ENCODE measurements at regions not wholly inside any gene's neighbourhood (a gene's known extent, or its start where the extent isn't known, plus 50 kb on each side); places are given as distances from the start of the nearest gene placed in this dataset.

DNA sequence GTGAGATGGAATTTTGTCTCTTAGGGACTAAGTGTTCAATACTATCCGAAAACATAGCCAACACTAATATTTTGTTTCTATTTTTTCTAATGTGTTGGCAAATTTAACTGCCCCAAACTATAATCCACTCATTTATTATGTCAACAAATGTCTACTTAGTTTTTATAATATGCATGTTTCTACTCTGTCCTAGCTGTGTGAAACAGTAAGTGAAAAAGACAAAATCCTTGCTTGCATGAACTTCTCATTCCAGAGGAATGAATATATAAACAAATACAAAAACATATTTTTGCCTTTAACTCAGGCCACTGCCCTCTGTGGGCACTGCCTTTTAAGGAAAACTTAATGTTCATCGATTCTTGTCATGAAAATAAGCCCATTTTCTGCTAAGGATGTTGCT is 1275.4 kb upstream of the CDH18 start:
- no peak for DNase-seq (ENCODE audit: low read depth)
- H3K4me3 ChIP-seq (ENCODE audit: low read depth, low read length): no peak overlapping the region
- TF ChIP-seq, protein P1, sequence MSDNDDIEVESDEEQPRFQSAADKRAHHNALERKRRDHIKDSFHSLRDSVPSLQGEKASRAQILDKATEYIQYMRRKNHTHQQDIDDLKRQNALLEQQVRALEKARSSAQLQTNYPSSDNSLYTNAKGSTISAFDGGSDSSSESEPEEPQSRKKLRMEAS (IDR thresholded peaks at IDR 0.05; ENCODE audit: low read depth, low read length): no peak
- TF ChIP-seq MYC (IDR thresholded peaks at IDR 0.05; ENCODE audit: low read depth, low read length): no peak
- no peak for TF ChIP-seq POLR2A (IDR thresholded peaks at IDR 0.05; ENCODE audit: extremely low read depth, insufficient read length)

GRCh38 chr5:21254161-21254560 is 1266.2 kb upstream of the CDH18 start:
- TF ChIP-seq, protein P2, sequence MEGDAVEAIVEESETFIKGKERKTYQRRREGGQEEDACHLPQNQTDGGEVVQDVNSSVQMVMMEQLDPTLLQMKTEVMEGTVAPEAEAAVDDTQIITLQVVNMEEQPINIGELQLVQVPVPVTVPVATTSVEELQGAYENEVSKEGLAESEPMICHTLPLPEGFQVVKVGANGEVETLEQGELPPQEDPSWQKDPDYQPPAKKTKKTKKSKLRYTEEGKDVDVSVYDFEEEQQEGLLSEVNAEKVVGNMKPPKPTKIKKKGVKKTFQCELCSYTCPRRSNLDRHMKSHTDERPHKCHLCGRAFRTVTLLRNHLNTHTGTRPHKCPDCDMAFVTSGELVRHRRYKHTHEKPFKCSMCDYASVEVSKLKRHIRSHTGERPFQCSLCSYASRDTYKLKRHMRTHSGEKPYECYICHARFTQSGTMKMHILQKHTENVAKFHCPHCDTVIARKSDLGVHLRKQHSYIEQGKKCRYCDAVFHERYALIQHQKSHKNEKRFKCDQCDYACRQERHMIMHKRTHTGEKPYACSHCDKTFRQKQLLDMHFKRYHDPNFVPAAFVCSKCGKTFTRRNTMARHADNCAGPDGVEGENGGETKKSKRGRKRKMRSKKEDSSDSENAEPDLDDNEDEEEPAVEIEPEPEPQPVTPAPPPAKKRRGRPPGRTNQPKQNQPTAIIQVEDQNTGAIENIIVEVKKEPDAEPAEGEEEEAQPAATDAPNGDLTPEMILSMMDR (IDR thresholded peaks at IDR 0.05; ENCODE audit: low read depth, low read length): no peak
- TF ChIP-seq POLR2A (IDR thresholded peaks at IDR 0.05; ENCODE audit: extremely low read depth, insufficient read length) (no peak), MYC (IDR thresholded peaks at IDR 0.05; ENCODE audit: low read depth, low read length) (no peak)
- TF ChIP-seq, protein P1 (IDR thresholded peaks at IDR 0.05; ENCODE audit: low read depth, low read length): no peak
- no peak for DNase-seq (ENCODE audit: low read depth)
- H3K4me3 ChIP-seq (ENCODE audit: low read depth, low read length): no peak overlapping the region

GRCh38 chr5:21244982-21245381 is 1257.0 kb upstream of the CDH18 start:
- no peak overlapping the region for H3K4me3 ChIP-seq (ENCODE audit: low read depth, low read length)
- TF ChIP-seq POLR2A (IDR thresholded peaks at IDR 0.05; ENCODE audit: extremely low read depth, insufficient read length) (no peak), MYC (IDR thresholded peaks at IDR 0.05; ENCODE audit: low read depth, low read length) (no peak)
- TF ChIP-seq, protein P1 (IDR thresholded peaks at IDR 0.05; ENCODE audit: low read depth, low read length): no peak
- TF ChIP-seq, protein P2 (IDR thresholded peaks at IDR 0.05; ENCODE audit: low read depth, low read length): no peak
- DNase-seq (ENCODE audit: low read depth): no peak

- TF ChIP-seq POLR2A (IDR thresholded peaks at IDR 0.05; ENCODE audit: extremely low read depth, insufficient read length): no peak
- TF ChIP-seq MYC (IDR thresholded peaks at IDR 0.05; ENCODE audit: low read depth, low read length): no peak
- TF ChIP-seq, protein P2 (IDR thresholded peaks at IDR 0.05; ENCODE audit: low read depth, low read length): no peak
- TF ChIP-seq, protein P1 (IDR thresholded peaks at IDR 0.05; ENCODE audit: low read depth, low read length): no peak
- H3K4me3 ChIP-seq (ENCODE audit: low read depth, low read length): no peak overlapping the region
- no peak for DNase-seq (ENCODE audit: low read depth)
These were observed 1250.8 kb upstream of the CDH18 start for GRCh38 chr5:21238786-21239185.

GRCh38 chr5:21237461-21237860 is 1249.5 kb upstream of the CDH18 start:
- no peak overlapping the region for H3K4me3 ChIP-seq (ENCODE audit: low read depth, low read length)
- no peak for DNase-seq (ENCODE audit: low read depth)
- TF ChIP-seq, protein P1 (IDR thresholded peaks at IDR 0.05; ENCODE audit: low read depth, low read length): no peak
- no peak for TF ChIP-seq POLR2A (IDR thresholded peaks at IDR 0.05; ENCODE audit: extremely low read depth, insufficient read length)
- TF ChIP-seq, protein P2 (IDR thresholded peaks at IDR 0.05; ENCODE audit: low read depth, low read length): no peak
- TF ChIP-seq MYC (IDR thresholded peaks at IDR 0.05; ENCODE audit: low read depth, low read length): no peak

DNA sequence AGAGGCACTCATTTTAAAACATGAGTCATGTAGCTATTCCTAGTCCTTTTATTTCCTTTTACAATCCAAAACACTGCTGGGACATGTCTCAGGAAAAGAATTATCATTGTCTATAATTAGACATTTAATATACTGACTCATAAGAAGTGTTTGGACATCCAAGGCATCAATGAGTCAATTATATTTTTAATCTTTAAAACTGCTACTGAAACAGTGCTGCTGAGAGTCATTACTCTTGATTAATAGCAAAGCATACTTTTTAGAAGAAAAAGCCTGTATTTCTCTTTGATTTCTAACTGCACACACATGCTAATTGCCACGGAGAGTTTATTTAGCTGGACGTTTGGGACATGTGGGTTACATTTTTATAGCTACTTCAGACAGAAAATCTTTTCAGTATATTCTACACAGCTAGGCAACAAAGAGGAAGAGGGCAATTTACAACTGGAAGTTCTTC is 1249.0 kb upstream of the CDH18 start:
- TF ChIP-seq, protein P1 (IDR thresholded peaks at IDR 0.05; ENCODE audit: low read depth, low read length): no peak
- TF ChIP-seq POLR2A (IDR thresholded peaks at IDR 0.05; ENCODE audit: extremely low read depth, insufficient read length) (no peak), MYC (IDR thresholded peaks at IDR 0.05; ENCODE audit: low read depth, low read length) (no peak)
- TF ChIP-seq, protein P2 (IDR thresholded peaks at IDR 0.05; ENCODE audit: low read depth, low read length): no peak
- no peak for DNase-seq (ENCODE audit: low read depth)
- no peak overlapping the region for H3K4me3 ChIP-seq (ENCODE audit: low read depth, low read length)
